Endothelial cell of umbilical vein (primary cell): ENCODE measurements at regions not wholly inside any gene's neighbourhood (a gene's known extent, or its start where the extent isn't known, plus 50 kb on each side); places are given as distances from the start of the nearest gene placed in this dataset.

Source experiments
- BruUV-seq: library from RNA; stranded (reverse); fragments of 400-500 nt; replicated peaks from 2 replicates; lab custom pipeline; 2021; lab: Mats Ljungman, UMichigan
- CTCF ChIA-PET: fragments of 300-600, 350-600 bp; sonication (Branson Sonifier 250); formaldehyde crosslinking; loops from one replicate; lab custom pipeline; 2021; ENCODE audit warnings: antibody characterized with exemption, inconsistent platforms; lab: Charles Lee
- POLR2A ChIA-PET: fragments of 300-600, 350-600 bp; sonication (Branson Sonifier 250); formaldehyde crosslinking; loops from one replicate; lab custom pipeline; 2021; ENCODE audit warnings: antibody characterized with exemption, inconsistent platforms; lab: Charles Lee
- DNase-seq: peaks from one replicate; pipeline ENCODE4 v3.0.0-alpha.2; 2011; ENCODE audit warnings: low read depth, low spot score
- FAIRE-seq: peaks from 2 replicates; lab custom pipeline; 2011; peaks lifted over from hg19 to GRCh38; lab: Jason Lieb, UNC
- H2AFZ ChIP-seq: 2 replicates; pipeline ENCODE4 v1.6.0; 2012; ENCODE audit warnings: low read depth, low read length, control low read depth, inconsistent platforms
- H3K27ac ChIP-seq: 2 replicates; pipeline ENCODE4 v1.5.1; 2011; ENCODE audit warnings: low read depth, mild to moderate bottlenecking, control low read depth, low read length, moderate library complexity; ENCODE audit not compliant: insufficient read depth
- H3K27me3 ChIP-seq, 2 experiments: 2 replicates each; pipeline versions ENCODE4 v1.6.0 to v1.6.1; 2011; ENCODE audit warnings: low read length in 2 of 2, mixed read lengths in 1 of 2; ENCODE audit not compliant: control insufficient read depth in 2 of 2, insufficient read depth in 2 of 2
- H3K36me3 ChIP-seq, 2 experiments: 2 replicates in 1 of 2; 3 replicates in 1 of 2; pipeline ENCODE4 v1.5.1; 2011; ENCODE audit warnings: low read length in 2 of 2, mild to moderate bottlenecking in 1 of 2, moderate library complexity in 1 of 2; ENCODE audit not compliant: control insufficient read depth in 2 of 2, insufficient read depth in 2 of 2; ENCODE audit errors: extremely low read depth in 1 of 2
- H3K4me1 ChIP-seq: 3 replicates; pipeline ENCODE4 v1.5.1; 2011; ENCODE audit warnings: mild to moderate bottlenecking, low read length; ENCODE audit not compliant: control insufficient read depth, insufficient read depth; ENCODE audit errors: extremely low read depth
- H3K4me2 ChIP-seq: 2 replicates; pipeline ENCODE4 v1.6.1; 2011; ENCODE audit warnings: low read length, control low read depth, mixed read lengths; ENCODE audit not compliant: insufficient read depth
- H3K4me3 ChIP-seq, 3 experiments: fragments of 200-600 bp in 1 of 3; sonication (generic), shearing (Covaris generic) in 1 of 3; replicated peaks in 1 of 3; 2 replicates each; pipeline ENCODE4 v1.5.1; 2011 to 2016; ENCODE audit warnings: control low read depth in 3 of 3, low read length in 3 of 3, mild to moderate bottlenecking in 2 of 3, inconsistent platforms in 1 of 3, low read depth in 1 of 3, moderate library complexity in 1 of 3; ENCODE audit not compliant: insufficient read depth in 1 of 3
- H3K79me2 ChIP-seq: 2 replicates; pipeline ENCODE4 v1.6.0; 2012; ENCODE audit warnings: low read length, inconsistent platforms; ENCODE audit not compliant: control insufficient read depth, insufficient read depth
- H3K9ac ChIP-seq: replicated peaks from 2 replicates; pipeline ENCODE3; 2011; ENCODE audit warnings: low read length, control low read depth; ENCODE audit not compliant: insufficient read depth; ENCODE audit errors: extremely low read depth
- H3K9me1 ChIP-seq: replicated peaks from 3 replicates; pipeline ENCODE4 v1.6.0; 2011; ENCODE audit warnings: mild to moderate bottlenecking, low read length; ENCODE audit not compliant: control insufficient read depth, insufficient read depth; ENCODE audit errors: extremely low read depth
- H3K9me3 ChIP-seq: replicated peaks from 2 replicates; pipeline ENCODE4 v1.5.1; 2012; ENCODE audit warnings: low read length, inconsistent platforms; ENCODE audit not compliant: control insufficient read depth, insufficient read depth
- H4K20me1 ChIP-seq: replicated peaks from 2 replicates; pipeline ENCODE3; 2011; ENCODE audit warnings: mild to moderate bottlenecking, low read length; ENCODE audit not compliant: control insufficient read depth, insufficient read depth; ENCODE audit errors: extremely low read depth
- CTCF ChIP-seq, 2 donors: IDR thresholded peaks; 1 replicate in 1 of 2; 2 replicates in 1 of 2; pipeline ENCODE4 v1.5.1; 2011; ENCODE audit warnings: low read length in 2 of 2, mild to moderate bottlenecking in 2 of 2, moderate library complexity in 2 of 2, control low read depth in 1 of 2, inconsistent platforms in 1 of 2, low read depth in 1 of 2; ENCODE audit not compliant: insufficient read depth in 1 of 2; ENCODE audit errors: extremely low read depth in 1 of 2
- EZH2 ChIP-seq: IDR thresholded peaks from 2 replicates; pipeline ENCODE4 v1.6.1; 2012; ENCODE audit warnings: borderline replicate concordance, low read depth, mild to moderate bottlenecking, moderate library complexity, low read length, inconsistent platforms; ENCODE audit not compliant: severe bottlenecking
- FOS ChIP-seq: IDR thresholded peaks from 2 replicates; pipeline ENCODE4 v1.6.1; 2011; ENCODE audit warnings: mild to moderate bottlenecking, low read length, moderate library complexity, borderline replicate concordance; ENCODE audit not compliant: insufficient read depth
- GATA2 ChIP-seq: IDR thresholded peaks from 2 replicates; pipeline ENCODE4 v1.7.0; 2011; ENCODE audit warnings: low read depth, mild to moderate bottlenecking, moderate library complexity, mixed read lengths, low read length; ENCODE audit not compliant: insufficient read length, insufficient read depth
- JUN ChIP-seq: IDR thresholded peaks from 2 replicates; pipeline ENCODE4 v1.6.1; 2011; ENCODE audit warnings: borderline replicate concordance, low read depth; ENCODE audit not compliant: insufficient read length, insufficient read depth
- MAX ChIP-seq: IDR thresholded peaks from 2 replicates; pipeline ENCODE4 v1.6.1; 2011; ENCODE audit not compliant: insufficient read depth, insufficient read length
- MYC ChIP-seq: IDR thresholded peaks from one replicate; pipeline ENCODE4 v1.6.1; 2011; ENCODE audit warnings: mild to moderate bottlenecking, low read depth, low read length
- POLR2A ChIP-seq: IDR thresholded peaks from 2 replicates; pipeline ENCODE4 v1.6.1; 2012; ENCODE audit warnings: low read depth, mild to moderate bottlenecking, control low read depth, low read length
- POLR2AphosphoS5 ChIP-seq: IDR thresholded peaks from 2 replicates; pipeline ENCODE4 v1.6.1; 2012; ENCODE audit warnings: low read depth, mild to moderate bottlenecking, control low read depth, low read length, moderate library complexity; ENCODE audit not compliant: insufficient read depth
- dilution Hi-C: fragments of 300-500 bp; cut with MboI; formaldehyde crosslinking; loops from one replicate; pipeline ENCODE4 v1.15.0; 2019; ENCODE audit warnings: low sequenced_read_pairs; ENCODE audit not compliant: extremely low pct_ligation_motif_present
- intact Hi-C: fragments of 100-400 bp; cut with micrococcal nuclease; formaldehyde crosslinking; loops from one replicate; pipeline ENCODE4 v1.10.0; 2022

- H2AFZ ChIP-seq = no peak overlapping the region
- no peaks in the 10 kb centered on the region for H3K36me3 ChIP-seq
- H3K9me1 ChIP-seq = no peaks in the 10 kb centered on the region
- H3K9ac ChIP-seq = no peak overlapping the region
- no peaks in the 10 kb centered on the region for H4K20me1 ChIP-seq
- H3K79me2 ChIP-seq = no peaks in the 10 kb centered on the region
- CTCF ChIA-PET = no interaction called here
- H3K27ac ChIP-seq = no peak overlapping the region
- H3K9me3 ChIP-seq = no peaks in the 10 kb centered on the region
- H3K4me2 ChIP-seq = no peak overlapping the region
- DNase-seq (no peak), FAIRE-seq (no peak)
- no TSS peak for BruUV-seq
- intact Hi-C loops = no loop called here
- dilution Hi-C loops = no loop called here
- POLR2A ChIA-PET = no interaction called here
- peaks cover 10 to 15% of the 10 kb centered on the region in 2 experiments for H3K27me3 ChIP-seq
- peaks cover 10% of the 10 kb centered on the region for H3K4me1 ChIP-seq
- no peak overlapping the region for H3K4me3 ChIP-seq
- TF ChIP-seq GATA2 = no peak
- no peak for TF ChIP-seq FOS
- TF ChIP-seq EZH2 = no peak
- TF ChIP-seq CTCF (IDR thresholded peaks at IDR 0.05; ENCODE audit: extremely low read depth in 1 of 2, insufficient read depth in 1 of 2, low read depth in 1 of 2, low read length in 2 of 2) = no peak
- TF ChIP-seq POLR2A = no peak
- TF ChIP-seq MYC = no peak
- TF ChIP-seq MAX = no peak
- TF ChIP-seq JUN = no peak
- TF ChIP-seq POLR2AphosphoS5 = no peak
Observed at GRCh38 chr14:62101189-62101588, 339.0 kb downstream of the SNAPC1 start.
